Peyer's patch (tissue), 4 donors: ENCODE measurements at regions not wholly inside any gene's neighbourhood (a gene's known extent, or its start where the extent isn't known, plus 50 kb on each side); places are given as distances from the start of the nearest gene placed in this dataset.
"Not testable (repeated sequence)": the region's sequence is repeated elsewhere in the genome, so short reads cannot be mapped to it uniquely, and the experiment has no call there.

Source experiments
- CTCF ChIP-seq, 6 experiments: fragments of 450-650 bp in 4 of 6; fragments of 200-600 bp in 2 of 6; sonication (generic) in 1 of 6; IDR thresholded peaks; one replicate each; pipeline ENCODE4 v1.5.1; 2017 to 2019; ENCODE audit warnings: antibody characterized with exemption in 6 of 6, mild to moderate bottlenecking in 3 of 6, moderate library complexity in 1 of 6
- POLR2A ChIP-seq, 2 donors: fragments of 450-650 bp; IDR thresholded peaks; one replicate each; pipeline ENCODE4 v1.5.1; 2017; ENCODE audit warnings: antibody characterized with exemption in 2 of 2, mild to moderate bottlenecking in 2 of 2, moderate library complexity in 2 of 2

GRCh38 chr16:9016005-9016404, 52.3 kb upstream of the USP7 start:
- TF ChIP-seq POLR2A, CTCF (IDR thresholded peaks at IDR 0.05): not testable (repeated sequence)
